HepG2 (cell line): ENCODE measurements at regions not wholly inside any gene's neighbourhood (a gene's known extent, or its start where the extent isn't known, plus 50 kb on each side); places are given as distances from the start of the nearest gene placed in this dataset.

Experiments
- FOXM1 ChIP-seq: sonication (generic); formaldehyde crosslinking; IDR thresholded peaks from 2 replicates; pipeline ENCODE4 v1.5.0; 2020; ENCODE audit warnings: missing genetic modification reagents
- POLR2AphosphoS5 ChIP-seq: IDR thresholded peaks from 2 replicates; pipeline ENCODE4 v1.6.1; 2012; ENCODE audit warnings: low read depth, low read length
- SAP130 ChIP-seq: IDR thresholded peaks from 2 replicates; pipeline ENCODE4 v1.6.1; 2016; ENCODE audit warnings: low read depth
- ZNF563 ChIP-seq: sonication (generic); formaldehyde crosslinking; IDR thresholded peaks from 2 replicates; pipeline ENCODE4 v1.8.0; 2022; ENCODE audit warnings: mild to moderate bottlenecking, moderate library complexity, missing genetic modification reagents
- ZNF879 ChIP-seq: sonication (generic); formaldehyde crosslinking; IDR thresholded peaks from 2 replicates; pipeline ENCODE4 v1.8.1; 2023; ENCODE audit warnings: missing genetic modification reagents
- TF ChIP-seq, protein P1 (sequence below): sonication (generic); formaldehyde crosslinking; IDR thresholded peaks from 2 replicates; pipeline ENCODE4 v1.5.0; 2020; ENCODE audit warnings: mild to moderate bottlenecking, missing genetic modification reagents, moderate library complexity
- TF ChIP-seq, protein P2 (sequence below): sonication (generic); formaldehyde crosslinking; conservative IDR thresholded peaks from 2 replicates; pipeline ENCODE4 v1.4.0; 2020; ENCODE audit warnings: missing genetic modification reagents
- TF ChIP-seq, protein P3 (sequence below): conservative IDR thresholded peaks from 2 replicates; pipeline ENCODE4 v1.6.1; 2018; ENCODE audit warnings: missing genetic modification reagents

DNA sequence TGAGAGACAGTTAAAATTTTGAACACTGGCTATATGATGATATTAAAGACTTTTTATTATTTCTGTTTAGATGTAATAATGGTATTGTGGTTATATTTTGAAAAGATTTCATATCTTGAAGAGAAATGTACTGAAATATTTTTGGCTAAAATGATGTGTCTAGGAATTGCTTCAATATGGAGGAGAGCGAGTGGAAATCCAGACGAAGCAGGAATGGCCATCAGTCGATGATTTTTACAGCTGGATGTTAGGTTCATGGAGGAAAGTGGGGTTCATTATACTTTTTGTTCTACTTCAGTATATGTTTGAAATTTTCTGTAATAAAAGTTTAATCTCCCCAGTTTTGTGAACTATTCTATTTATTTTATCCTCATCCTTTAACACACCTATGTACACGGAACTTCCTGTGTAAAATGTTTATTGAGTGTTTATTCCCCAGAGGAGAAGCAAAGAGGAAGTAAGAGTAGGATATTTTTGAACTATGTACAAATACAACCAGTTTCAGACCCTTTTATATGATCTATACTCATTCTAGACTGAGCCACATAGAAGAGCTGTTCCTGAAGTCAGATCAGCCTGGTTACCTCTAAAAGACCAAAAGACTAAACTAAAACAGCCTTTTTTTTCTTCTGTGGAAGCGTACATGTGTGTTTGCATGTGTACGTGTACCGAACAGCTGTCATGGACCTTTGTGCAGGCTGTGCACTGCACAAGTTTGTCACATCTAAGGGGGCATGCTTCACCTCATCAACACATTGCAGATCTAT, 211.0 kb upstream of the NUDT4 start:
- TF ChIP-seq, protein P1, sequence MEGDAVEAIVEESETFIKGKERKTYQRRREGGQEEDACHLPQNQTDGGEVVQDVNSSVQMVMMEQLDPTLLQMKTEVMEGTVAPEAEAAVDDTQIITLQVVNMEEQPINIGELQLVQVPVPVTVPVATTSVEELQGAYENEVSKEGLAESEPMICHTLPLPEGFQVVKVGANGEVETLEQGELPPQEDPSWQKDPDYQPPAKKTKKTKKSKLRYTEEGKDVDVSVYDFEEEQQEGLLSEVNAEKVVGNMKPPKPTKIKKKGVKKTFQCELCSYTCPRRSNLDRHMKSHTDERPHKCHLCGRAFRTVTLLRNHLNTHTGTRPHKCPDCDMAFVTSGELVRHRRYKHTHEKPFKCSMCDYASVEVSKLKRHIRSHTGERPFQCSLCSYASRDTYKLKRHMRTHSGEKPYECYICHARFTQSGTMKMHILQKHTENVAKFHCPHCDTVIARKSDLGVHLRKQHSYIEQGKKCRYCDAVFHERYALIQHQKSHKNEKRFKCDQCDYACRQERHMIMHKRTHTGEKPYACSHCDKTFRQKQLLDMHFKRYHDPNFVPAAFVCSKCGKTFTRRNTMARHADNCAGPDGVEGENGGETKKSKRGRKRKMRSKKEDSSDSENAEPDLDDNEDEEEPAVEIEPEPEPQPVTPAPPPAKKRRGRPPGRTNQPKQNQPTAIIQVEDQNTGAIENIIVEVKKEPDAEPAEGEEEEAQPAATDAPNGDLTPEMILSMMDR (CRISPR knock-in tag): no peak
- TF ChIP-seq ZNF879 (CRISPR knock-in tag) (no peak), SAP130 (no peak), POLR2AphosphoS5 (no peak), FOXM1 (CRISPR knock-in tag) (no peak), ZNF563 (CRISPR knock-in tag) (no peak)
- TF ChIP-seq, protein P2, sequence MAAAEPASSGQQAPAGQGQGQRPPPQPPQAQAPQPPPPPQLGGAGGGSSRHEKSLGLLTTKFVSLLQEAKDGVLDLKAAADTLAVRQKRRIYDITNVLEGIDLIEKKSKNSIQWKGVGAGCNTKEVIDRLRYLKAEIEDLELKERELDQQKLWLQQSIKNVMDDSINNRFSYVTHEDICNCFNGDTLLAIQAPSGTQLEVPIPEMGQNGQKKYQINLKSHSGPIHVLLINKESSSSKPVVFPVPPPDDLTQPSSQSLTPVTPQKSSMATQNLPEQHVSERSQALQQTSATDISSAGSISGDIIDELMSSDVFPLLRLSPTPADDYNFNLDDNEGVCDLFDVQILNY (CRISPR knock-in tag): no peak
- TF ChIP-seq, protein P3, sequence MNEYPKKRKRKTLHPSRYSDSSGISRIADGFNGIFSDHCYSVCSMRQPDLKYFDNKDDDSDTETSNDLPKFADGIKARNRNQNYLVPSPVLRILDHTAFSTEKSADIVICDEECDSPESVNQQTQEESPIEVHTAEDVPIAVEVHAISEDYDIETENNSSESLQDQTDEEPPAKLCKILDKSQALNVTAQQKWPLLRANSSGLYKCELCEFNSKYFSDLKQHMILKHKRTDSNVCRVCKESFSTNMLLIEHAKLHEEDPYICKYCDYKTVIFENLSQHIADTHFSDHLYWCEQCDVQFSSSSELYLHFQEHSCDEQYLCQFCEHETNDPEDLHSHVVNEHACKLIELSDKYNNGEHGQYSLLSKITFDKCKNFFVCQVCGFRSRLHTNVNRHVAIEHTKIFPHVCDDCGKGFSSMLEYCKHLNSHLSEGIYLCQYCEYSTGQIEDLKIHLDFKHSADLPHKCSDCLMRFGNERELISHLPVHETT (CRISPR knock-in tag): no peak
